IPS-NIHi11 (cell line): ENCODE measurements at regions not wholly inside any gene's neighbourhood (a gene's known extent, or its start where the extent isn't known, plus 50 kb on each side); places are given as distances from the start of the nearest gene placed in this dataset.
A peak's percentile ranks its signal among the peaks of the same experiment; 100 is the strongest.

Experiments used
- DNase-seq: peaks from one replicate; pipeline ENCODE4 v3.0.0; 2012; ENCODE audit warnings: mixed read lengths, low spot score

DNA sequence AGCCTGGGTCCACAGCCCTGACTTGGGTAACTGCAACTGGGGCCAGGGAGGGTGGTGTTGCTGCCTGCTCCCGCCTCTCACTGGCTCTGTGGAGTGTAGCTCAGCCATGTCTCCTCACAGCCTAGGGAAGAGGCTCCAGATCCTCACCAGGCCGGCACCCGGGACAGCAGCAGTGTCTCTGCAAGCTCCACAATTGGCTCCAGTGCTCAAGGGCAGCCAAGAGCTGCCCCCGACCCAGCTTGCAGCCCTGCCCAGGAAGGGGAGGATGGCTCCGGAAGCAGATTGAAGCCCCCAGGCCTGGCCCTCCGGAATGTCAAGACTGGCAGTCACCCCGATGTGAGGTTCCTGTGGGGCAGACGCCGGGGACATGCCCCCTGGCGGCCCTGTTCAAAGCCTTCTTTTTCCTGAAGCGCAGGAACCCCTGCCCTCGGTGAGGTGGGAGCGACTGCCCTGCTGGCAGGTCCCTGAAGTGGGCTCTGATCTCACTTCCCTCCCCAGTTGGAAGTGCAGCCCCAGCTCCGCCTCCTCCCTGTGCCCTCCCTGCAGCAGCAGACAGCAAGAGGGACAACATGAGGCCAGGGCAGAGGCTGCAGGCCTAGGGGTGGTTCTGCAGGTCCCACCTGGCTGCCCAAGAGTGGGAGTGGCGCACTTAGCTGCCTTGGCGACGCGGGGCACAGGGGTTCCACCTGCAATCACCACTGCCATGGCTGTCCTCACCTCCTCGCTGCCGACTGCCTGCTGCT lies 816.2 kb upstream of the LUZP2 start:
- DNase-seq = no peak

DNA sequence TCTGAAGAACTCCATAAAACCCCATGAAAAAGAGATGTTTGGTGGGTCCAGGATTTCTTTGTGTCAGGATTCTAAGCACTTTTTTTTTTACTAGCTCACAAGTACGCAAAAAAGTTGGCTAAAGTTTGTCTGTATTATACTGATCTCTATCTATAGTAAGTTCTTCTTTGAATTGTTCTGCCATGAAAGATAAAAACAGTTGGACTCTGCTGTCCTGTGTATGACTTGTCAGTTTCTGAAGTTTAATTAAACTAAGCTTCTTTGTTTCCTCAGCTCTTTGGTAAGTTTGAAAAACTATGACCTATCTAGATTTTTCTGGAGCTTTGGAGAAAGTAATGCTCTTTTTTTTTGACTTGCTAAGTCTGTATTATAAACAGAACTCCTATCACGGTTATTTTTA lies 812.2 kb upstream of the LUZP2 start:
- no peak for DNase-seq

DNA sequence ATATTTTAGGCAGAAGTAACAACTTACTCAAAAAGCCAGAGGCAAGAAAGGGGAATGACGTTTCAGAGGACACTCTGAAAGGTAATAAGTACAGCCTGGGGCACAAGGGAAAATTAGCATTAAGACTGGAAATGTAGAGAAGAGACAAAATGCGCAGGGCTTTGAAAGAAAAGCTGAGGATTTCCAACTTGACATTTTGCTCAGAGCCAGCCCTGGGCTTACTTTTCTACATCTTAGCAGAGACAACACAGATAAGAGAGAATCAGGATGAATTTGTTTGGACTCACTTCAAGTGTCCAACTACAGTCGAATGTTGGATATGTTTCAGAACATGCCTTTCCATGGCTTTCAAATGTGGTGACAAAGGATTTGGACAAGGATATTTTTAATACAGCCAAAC lies 808.9 kb upstream of the LUZP2 start:
- no peak for DNase-seq

DNA sequence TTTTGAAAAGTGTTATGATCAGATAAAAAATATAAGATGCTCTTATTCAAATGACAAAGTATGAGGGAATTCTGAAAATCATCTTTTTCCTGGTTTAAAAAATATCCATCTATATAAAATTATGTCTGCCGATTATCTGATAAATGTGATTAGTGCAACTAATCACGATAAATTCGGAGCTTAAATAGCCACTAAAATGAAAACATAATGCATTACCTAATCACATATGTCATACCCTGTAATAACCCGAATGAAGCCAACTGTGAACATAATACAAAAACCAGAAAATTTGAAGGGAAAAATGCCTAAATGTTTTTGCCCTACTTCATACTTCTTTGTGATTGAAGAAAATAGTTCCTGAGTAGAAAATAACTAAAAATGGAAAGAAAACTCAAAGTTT lies 808.4 kb upstream of the LUZP2 start:
- DNase-seq = no peak

DNA sequence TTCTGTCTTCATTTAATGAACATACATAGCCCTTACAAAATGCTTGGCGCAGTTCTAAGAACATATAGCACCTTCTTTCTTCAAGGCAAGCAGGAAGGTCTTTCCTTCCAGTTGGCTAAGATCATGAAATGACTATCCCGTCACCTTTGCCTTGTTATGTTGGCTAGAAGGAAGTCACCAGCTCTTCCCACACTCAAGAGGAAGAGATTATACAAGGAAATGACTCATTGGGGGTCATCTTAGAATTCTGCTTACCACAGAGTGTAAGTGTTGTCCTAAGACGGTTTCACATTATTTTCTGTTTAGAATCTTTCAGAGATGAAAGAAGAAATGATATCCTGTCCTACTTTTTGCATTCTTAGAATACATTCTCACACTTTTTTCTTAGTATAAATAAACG lies 808.0 kb upstream of the LUZP2 start:
- no peak for DNase-seq

DNA sequence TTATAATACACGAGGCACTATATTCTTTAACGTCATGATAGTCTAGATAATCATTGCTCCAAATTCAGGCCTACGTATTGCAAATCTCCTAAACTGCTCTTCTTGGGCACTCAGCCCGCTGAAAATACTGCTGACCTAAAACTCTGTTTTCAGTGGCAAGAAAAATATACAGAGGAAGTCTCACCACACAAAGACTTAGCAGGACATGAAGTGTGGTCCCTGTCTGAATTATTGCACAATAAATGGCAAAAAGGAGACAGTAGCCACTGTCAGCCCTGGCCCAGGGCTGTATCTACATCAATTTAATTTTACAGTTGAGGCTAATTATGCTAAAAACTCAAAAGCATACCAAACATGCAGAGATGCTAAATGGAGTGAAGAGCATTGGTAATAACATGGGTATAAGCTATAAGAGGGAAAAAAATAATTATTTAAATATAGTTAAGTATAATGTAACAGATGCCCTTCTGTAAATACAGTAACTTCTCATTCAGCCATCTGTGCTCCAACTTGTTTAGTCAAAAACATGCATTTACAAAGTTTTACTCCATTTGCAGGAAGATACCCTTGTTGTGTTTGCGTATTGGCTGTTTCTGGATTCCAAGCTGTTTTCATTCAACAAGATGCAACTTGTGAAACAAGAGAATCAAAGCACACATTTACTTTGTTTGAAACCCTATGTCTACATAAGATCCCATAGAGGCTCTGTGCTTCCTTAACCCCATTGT lies 800.0 kb upstream of the LUZP2 start:
- DNase-seq = no peak

DNA sequence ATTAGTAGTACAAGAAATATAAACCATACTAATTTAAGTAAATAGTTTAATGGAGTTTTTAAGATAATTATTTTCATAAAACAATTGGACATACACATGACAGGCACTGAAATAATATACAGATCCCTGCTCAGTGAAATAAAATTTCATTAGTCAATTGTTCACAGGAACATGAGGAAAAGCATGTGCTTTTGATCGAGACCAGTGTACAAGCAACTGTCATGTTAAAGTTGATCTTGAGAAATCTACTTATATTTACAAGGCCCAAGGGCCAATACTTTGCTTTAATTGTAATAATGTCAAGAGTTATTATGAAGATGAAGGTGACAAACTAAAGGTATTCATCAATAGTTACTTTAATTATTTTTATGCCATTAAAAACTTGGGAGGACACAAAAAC lies 792.7 kb upstream of the LUZP2 start:
- no peak for DNase-seq

DNA sequence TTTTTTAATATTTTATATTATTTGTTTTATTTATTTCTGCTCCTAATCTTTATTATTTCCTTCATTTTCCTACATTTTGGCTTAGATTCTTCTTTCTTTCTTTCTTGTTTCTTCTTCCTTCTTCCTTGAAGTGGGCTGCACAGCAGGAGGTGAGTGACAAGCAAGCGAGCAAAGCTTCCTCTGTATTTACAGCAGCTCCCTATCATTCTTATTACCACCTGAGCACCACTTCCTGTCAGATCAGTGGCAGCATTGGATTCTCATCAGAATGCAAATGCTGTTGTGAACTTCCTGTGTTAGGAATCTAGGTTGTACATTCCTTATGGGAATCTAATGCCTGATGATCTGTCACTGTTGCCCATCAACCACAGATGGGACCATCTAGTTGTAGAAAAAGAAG lies 784.9 kb upstream of the LUZP2 start:
- no peak for DNase-seq

DNA sequence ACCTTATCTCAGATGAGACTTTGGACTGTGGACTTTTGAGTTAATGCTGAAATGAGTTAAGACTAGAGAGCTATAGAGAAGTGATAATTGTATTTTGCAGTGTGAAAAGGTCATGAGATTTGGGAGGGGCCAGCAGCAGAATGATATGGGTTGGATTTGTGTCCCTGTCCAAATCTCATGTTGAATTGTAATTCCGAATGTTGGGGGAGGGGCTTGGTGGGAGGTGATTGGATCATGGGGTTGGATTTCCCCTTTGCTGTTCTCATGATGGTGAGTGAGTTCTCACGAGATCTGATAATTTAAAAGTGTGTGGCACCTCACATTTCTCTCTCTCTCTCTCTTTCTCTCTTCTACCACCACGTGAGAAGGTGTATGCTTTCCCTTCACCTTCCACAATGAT lies 777.8 kb upstream of the LUZP2 start:
- no peak for DNase-seq

DNA sequence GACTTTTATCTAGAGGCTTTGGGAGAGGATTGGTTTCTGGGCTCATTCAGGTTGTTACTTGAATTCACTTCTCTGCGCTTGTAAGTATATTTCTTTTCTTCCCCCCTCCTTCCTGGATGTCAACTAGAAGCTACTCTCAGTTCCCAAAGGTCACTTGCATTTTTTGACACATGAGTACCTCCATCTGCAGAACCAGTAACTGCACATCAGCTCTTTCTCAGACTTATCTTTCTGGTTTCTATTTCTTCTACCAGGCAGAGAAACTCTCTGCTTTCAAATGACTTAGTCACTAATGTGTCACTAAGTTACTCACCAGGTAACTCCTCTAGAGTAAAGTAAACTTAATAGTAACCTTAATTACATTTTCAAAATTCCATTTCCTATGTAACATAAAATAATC lies 773.0 kb upstream of the LUZP2 start:
- DNase-seq = no peak

DNA sequence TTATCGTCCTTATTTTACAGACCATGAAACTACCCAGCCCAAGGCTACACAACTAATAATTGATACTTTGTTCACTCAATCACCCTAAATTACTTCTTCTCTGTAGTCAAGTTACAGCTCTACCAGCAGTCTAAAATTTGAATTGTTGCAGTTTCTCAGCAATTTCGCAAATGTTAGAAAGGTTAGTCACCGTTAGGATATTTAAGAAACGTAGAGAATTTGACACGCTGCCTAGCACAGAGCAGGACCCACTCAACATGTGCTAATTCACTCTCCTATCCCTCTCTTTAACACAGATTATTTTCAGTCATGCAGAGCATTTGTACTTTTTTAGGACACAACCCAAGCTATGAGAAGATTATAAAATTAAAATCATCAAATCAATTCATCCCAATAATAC lies 771.1 kb upstream of the LUZP2 start:
- DNase-seq = no peak

DNA sequence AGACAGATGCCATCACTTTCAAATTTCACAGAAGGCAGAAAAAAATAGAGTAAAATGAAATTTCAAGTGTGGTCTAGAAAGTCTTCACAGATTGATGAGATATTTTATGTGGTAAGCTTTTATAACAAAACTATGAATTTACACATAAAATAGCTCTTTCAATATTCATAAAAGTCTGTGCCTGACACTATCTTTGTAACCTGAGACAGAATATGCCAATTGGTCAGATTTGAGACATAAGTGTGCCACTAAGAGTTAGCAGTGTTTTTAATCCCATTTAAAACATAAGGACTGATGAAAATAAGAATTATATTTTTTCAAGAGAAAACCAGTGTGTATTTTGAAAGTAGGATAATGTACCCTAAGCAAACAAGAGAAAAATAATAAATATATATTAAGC lies 769.5 kb upstream of the LUZP2 start:
- no peak for DNase-seq

DNA sequence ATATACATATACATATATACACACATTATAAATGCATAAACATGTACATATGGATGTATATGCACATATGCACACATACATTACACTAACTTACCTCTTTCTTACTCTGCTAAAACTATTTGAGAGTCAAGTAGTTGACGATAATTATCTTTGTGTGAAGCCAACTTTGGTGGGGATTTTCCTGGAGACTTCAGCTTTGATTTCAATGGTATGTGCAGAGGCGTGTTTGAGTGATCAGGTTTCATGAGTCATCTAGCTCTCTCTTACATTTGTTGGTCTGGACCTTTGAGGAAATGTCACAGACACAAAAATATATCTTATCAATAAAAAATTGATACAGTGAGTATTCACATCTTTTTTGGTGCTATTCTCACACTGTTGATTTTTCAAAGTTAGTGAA lies 769.1 kb upstream of the LUZP2 start:
- DNase-seq = peak; percentile 33

DNA sequence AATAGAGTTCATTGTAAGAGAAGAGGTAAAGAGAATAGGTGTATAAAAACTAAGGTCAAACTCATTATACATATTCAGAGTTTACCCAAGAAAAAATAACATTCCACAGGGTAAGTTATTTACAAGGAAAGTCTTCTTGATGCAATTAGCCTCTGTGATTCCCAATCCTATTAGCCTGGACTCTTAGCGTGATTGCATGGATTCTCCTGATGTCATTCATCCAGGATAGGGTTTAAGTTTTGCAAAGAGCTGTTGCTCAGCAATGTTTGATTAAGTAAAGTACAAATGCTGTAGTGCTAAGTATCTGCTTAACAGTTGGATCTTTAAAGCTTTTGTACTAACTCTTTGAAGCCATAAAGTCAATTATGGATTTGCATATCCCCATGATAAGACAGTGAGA lies 767.8 kb upstream of the LUZP2 start:
- no peak for DNase-seq

DNA sequence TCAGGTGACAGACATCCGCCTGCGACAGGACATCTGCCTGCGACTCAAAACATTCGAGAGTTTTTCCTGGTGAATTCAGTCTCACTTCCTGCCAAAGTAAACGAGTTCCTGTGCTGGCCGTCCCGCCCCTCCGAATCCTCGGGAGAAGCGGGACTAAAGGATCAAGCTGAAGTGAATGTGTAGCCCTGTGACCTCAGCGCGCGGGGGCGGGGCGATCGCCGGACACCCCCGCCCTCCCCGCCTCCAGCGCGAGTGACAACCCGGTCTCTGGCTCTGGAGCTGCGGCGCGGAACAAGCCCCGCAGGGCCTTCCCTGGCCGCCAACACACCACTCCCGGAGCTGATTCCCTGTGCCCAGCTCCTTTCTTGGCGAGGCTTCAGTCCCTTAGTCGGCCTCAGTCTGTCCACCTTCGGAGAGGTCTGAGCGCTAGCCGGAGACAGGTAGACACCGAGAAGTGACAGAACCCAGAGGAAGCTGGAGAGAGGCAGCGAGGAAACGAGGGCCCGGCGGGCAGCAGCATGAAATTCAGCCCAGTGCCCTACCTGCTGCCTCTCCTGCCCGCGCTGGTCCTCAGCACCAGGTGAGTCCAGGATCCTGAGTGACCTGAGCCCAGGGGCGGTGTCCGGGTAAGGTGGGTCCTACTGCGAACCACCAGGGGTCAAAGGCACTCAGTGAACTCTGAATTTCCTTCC lies 766.4 kb upstream of the LUZP2 start:
- DNase-seq = no peak

DNA sequence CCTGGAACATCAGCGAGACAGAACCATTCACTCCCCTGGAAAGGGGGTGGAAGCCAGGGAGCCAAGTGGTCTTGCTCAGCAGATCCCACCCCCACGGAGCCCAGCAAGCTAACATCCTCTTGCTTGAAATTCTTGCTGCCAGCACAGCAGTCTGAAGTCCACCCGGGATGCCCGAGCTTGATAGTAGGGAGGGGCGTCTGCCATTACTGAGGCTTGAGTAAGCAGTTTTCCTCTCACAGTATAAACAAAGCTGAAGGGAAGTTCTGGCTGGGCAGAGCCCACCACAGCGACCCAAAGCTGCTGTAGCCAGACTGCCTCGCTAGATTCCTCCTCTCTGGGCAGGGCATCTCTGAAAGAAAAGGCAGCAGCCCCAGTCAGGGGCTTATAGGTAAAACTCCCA lies 764.8 kb upstream of the LUZP2 start:
- no peak for DNase-seq

DNA sequence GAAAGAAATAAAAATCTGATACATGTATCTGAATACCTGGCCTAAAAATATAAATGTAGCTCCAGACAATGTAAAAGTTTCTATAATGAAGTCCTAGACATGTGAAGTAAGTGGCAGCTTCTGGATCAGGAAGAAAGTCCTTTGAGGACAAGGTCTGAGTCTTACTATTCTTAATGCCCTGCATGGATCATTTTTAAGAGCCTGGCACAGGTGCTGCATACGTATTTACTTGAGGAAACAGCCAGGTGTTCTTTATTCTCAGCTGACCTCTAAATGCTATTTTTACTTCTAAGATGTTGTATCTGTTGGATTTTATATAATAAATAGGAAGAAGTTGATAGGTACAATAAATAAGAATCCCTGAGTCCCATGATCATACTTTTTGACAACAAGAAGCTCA lies 750.0 kb upstream of the LUZP2 start:
- DNase-seq = no peak

DNA sequence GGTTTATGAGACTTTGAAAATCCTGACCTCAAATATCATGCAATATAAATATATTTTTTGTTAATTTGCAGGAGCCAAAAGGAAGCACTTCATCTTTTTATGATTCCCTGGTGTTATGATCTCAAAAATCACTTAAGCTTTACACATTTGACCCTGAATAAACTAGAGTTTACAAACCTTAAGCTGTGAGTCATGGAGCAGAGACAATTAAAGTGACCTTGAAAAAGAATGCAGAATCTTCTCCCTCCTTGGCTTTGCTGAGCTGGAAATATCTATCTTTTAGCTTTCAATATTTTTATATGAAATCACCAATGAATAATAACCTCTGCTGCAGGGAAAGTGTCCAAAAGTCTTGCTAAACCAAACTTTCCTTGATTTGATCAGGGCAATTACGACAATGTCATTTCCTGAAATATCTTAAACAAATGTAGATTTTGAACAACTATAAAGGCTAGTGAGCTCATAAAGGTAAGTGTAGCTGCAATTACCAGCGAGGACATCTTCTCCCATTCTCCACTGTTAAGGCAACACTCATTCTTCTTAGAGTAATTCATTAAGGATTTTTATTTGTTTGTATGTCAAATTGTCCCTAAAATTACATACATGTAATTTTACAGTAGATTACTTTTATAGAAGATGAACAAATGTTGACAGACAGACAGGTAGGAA lies 747.0 kb upstream of the LUZP2 start:
- no peak for DNase-seq

DNA sequence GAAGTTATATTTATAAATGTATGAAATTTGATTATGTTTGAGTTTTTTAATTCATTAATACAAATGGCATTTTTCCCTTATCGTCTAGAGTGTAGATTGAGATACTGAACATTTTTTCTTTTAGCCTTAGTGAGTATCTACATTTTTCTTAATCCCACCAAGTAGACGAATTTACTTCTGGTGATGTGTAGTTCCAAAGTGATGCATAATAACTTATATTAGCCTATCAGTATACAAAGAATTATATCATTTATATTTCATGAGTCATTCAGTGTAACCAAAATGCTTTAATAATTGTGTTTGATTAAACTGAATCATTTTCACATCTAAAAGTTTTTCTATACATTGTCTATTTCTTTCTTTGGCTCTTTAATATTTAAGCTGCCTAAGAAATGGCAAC lies 745.6 kb upstream of the LUZP2 start:
- DNase-seq = no peak

DNA sequence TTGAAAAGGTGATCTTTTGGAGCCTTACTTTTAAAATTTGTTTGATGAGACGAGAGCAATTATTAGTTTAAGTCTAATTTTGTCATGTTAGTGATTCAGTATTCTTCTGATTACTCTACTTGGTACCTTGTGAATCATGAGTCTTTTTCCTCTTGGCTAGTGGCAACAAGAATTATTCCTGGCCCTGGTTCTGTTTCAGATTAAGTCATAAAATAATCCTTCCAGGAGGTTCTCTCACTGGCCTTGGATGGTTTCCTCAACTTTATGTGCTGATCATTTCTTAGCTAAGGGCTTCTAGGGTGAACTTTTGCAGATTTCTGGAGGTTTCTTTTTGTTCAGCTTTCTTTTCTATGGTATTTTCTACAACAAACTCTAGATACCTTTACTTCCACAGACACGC lies 741.8 kb upstream of the LUZP2 start:
- DNase-seq = no peak

DNA sequence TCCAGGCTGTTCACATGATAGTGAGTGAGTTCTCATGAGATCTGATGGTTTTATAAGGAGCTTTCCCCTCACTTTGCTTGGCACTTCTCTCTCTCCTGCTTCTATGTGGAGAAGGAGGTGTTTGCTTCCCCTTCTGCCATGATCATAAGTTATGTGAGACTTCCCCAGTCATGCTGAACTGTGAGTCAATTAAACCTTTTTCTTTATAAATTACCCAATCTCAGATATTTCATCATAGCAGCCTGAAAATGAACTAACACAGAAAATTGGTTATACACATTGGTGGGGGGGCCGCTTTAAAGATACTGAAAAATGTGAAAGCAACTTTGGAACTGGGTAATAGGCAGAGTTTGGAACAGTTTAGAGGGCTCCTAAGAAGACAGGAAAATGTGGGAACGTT lies 741.1 kb upstream of the LUZP2 start:
- no peak for DNase-seq

DNA sequence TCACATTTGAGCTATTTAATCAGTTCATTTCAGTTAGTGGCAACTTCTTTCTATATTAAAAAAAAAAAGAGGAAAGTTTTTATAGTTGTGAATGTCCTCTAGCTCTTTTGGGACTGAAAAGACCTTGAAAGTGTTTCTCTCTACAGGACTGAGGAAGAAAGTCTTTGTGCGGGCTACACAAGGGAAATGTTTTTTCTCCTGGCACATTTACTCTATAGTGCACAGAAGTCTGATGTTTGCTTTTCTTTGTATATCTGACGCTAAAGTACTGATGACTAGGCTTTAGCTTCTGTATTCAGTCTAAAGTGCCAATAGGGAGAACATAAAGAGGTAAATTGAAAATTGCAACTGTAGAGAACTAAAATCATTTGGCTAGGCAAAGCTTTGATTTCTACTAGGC lies 737.4 kb upstream of the LUZP2 start:
- no peak for DNase-seq

DNA sequence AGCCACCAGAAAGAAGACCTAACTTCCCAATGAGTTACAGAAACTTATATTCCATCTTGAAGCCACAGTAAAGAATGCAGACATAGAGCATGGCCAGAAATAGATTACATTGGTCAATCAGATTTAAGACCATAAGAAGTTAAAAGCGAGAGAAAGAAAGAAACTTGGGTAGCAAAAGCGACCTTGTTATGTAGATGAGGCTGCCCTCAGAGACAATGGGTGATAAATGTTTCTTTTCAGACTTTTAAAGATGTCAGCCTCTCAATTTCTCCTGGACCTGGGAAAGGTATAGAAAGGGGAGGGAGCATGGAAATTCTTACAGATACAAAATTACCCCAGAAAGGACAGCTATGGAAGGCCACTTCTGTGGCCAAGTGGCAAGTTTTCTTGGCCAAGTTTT lies 732.6 kb upstream of the LUZP2 start:
- no peak for DNase-seq
